Cardiac septum (tissue), 1 donor: ENCODE measurements at regions not wholly inside any gene's neighbourhood (a gene's known extent, or its start where the extent isn't known, plus 50 kb on each side); places are given as distances from the start of the nearest gene placed in this dataset.

Experiments used
- DNase-seq: peaks from one replicate; pipeline ENCODE4 v3.0.0-alpha.2; 2020; ENCODE audit warnings: low spot score
- intact Hi-C: fragments of 100-400 bp; cut with DNase I; formaldehyde crosslinking; loops from one replicate; pipeline ENCODE4 v1.14.0; 2022
- donor health status: DM: no; HTN: no; CAD: no.

DNA sequence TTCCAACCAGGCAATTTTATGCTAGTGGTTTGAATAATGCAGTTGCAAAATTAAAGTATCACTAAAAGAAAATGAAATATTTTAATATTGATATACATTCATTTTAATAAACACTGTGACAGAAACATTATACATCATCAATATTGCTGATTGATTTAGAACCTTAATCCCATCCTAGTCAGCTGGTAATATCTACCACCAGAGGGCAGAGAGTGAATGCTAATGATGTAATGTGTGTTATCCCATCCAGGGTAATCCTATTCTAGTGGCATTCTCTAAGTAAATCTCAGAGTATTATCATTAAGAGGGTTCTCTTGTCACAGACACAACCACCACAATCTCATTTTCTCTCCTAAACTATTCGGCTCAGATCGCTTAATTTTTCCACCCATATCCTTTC lies 477.4 kb downstream of the CPS1 start:
- no peak for DNase-seq
- intact Hi-C loops: no loop called here

GRCh38 chr2:211035548-211036185 lies 479.3 kb downstream of the CPS1 start:
- DNase-seq: no peak
- intact Hi-C loops: loop anchor here (5.0 kb wide), 1 partner anchor 373 kb away; no protein-coding TSS in a partner anchor

GRCh38 chr2:211045025-211045424 lies 488.6 kb downstream of the CPS1 start:
- DNase-seq: no peak
- intact Hi-C loops: no loop called here

GRCh38 chr2:211049321-211050018 lies 493.1 kb downstream of the CPS1 start:
- DNase-seq: no peak
- intact Hi-C loops: no loop called here

GRCh38 chr2:211055438-211055837 lies 499.0 kb downstream of the CPS1 start:
- intact Hi-C loops: no loop called here
- no peak for DNase-seq

DNA sequence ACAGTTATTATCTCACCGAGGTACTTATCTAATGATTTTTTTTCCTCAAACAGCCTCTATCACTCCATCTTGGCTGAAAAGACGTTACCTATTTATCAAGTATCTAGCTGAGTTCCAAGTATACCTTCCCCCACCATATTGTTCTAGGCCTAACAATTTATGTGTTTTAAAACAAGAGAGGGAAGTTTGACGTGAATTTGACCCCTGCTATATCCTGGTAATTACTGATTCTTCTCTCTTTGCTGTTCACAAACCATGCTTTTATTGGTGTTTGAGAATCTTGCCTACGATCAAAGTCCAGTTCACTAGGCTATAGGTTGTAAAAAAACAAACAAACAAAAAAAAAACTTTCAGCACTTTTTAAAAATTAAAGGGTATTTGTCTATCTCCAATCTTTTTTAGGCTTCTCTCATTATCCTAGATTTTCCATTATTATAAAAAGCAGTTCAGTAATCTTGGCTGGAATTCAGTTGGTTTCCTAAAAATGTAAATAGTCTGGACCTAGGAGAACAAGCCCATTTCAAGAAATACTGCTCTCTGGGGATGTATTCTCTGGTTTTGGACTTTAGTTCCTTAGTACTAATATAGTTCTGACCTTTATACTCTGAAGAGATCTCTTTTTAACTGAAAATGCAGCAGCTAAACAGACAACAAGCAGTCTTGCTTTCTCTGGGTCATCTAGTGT lies 505.4 kb downstream of the CPS1 start:
- DNase-seq: no peak

DNA sequence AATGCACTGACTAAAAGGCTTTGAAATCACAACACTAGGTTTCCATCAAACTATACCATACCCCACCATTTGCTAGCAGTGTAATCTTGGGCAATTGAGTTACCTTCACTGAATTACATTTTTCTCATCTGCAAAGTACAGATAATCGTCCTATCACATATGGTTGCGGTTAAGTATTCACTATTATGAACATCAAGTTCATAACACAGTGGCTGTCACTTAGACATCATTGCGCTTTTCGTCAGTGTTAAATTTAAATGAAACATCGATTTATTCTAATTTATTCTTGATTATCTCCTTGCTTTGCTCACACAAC lies 505.9 kb downstream of the CPS1 start:
- intact Hi-C loops: no loop called here
- no peak for DNase-seq

More for the DNA sequence above, 505.4 kb downstream of the CPS1 start:
- intact Hi-C loops: no loop called here

- intact Hi-C loops: no loop called here
- no peak for DNase-seq
Observed at GRCh38 chr2:211067029-211067428, 510.6 kb downstream of the CPS1 start.

GRCh38 chr2:211068108-211068780 lies 511.8 kb downstream of the CPS1 start:
- DNase-seq: no peak
- intact Hi-C loops: no loop called here

GRCh38 chr2:211070547-211070946 lies 514.1 kb downstream of the CPS1 start:
- DNase-seq: no peak
- intact Hi-C loops: no loop called here

DNA sequence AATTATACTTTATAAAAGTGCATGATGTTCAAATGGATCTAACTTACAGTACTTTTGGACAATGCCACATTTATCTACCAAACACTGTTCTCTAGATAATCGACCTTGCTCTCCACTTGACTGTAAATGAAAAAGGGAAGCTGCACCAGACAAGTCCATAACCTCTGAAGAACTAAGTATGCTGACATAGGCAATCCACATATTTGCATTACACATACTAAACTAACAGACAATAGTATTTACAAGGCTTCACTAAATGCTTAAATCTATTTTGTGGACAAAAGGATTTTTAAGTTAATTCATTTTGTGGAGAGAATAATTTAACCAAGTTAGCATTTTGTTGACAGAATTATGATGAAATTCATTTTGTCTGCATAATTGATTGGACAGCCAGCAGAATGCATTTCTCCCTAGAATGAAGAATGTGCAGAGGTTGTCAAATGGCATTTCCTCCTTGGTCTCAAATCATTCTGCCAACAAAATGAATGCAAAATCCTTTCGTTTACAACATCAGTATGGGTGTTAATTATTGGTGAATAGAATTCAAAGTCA lies 520.9 kb downstream of the CPS1 start:
- no peak for DNase-seq
- intact Hi-C loops: no loop called here

GRCh38 chr2:211084352-211084751 lies 528.0 kb downstream of the CPS1 start:
- intact Hi-C loops: no loop called here
- no peak for DNase-seq

- DNase-seq: no peak
- intact Hi-C loops: no loop called here
Observed at GRCh38 chr2:211085056-211085680, 528.8 kb downstream of the CPS1 start.

GRCh38 chr2:211086049-211086448 lies 529.6 kb downstream of the CPS1 start:
- intact Hi-C loops: no loop called here
- DNase-seq: no peak

DNA sequence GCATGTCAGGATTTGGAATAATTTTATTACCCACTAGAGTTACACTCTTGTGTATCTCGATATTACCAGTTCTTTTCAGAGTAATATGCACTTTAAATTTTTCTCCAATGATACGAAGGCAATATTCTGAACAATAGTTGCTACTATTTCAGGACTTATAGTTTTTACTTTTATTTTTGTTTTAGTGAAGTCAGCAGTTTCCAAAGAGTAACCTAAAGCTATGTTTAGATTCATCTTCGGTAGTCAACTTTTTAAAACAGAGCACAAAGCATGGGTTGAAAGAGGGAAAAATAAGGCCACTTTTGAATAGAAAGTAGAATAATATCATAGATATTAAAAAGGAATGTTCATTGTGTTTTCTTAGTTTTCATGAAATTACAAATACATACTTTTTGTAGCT lies 532.7 kb downstream of the CPS1 start:
- no peak for DNase-seq
- intact Hi-C loops: no loop called here

- DNase-seq: no peak
- intact Hi-C loops: no loop called here
Observed at GRCh38 chr2:211093743-211094303, 537.4 kb downstream of the CPS1 start.

GRCh38 chr2:211103989-211104388 lies 547.6 kb downstream of the CPS1 start:
- intact Hi-C loops: no loop called here
- DNase-seq: no peak

GRCh38 chr2:211113334-211114175 lies 557.2 kb downstream of the CPS1 start:
- DNase-seq: no peak
- intact Hi-C loops: no loop called here
